IMR-90 (cell line): ENCODE measurements at regions not wholly inside any gene's neighbourhood (a gene's known extent, or its start where the extent isn't known, plus 50 kb on each side); places are given as distances from the start of the nearest gene placed in this dataset.

ENCODE experiments used
- ATAC-seq: fragments of 200-7000 bp; cut with Tn5 transposase; 2 replicates; pipeline ENCODE4 v1.9.1; 2020; ENCODE audit warnings: low read depth, mild to moderate bottlenecking, moderate library complexity
- BruUV-seq: library from RNA; stranded (reverse); fragments of 400-500 nt; replicated peaks from 2 replicates; lab custom pipeline; 2021; lab: Mats Ljungman, UMichigan
- CTCF ChIA-PET: fragments of 300-600 bp; formaldehyde crosslinking; extraction: SDS; loops from one replicate; lab custom pipeline; 2021; ENCODE audit warnings: antibody characterized with exemption; lab: Yijun Ruan, JAX
- POLR2A ChIA-PET: fragments of 300-600 bp; sonication (Branson Sonifier 250); formaldehyde crosslinking; loops from one replicate; lab custom pipeline; 2022; ENCODE audit warnings: antibody characterized with exemption; ENCODE audit not compliant: unreplicated experiment; lab: Charles Lee
- DNase-seq: peaks from one replicate; pipeline ENCODE4 v3.0.0; 2013
- H2AFZ ChIP-seq: replicated peaks from 2 replicates; pipeline ENCODE3; 2013; ENCODE audit warnings: low read length, mild to moderate bottlenecking; ENCODE audit not compliant: poor library complexity
- H2AK5ac ChIP-seq: 2 replicates; pipeline ENCODE4 v1.6.1; 2013; ENCODE audit warnings: low read depth, low read length, inconsistent platforms
- H2AK9ac ChIP-seq: replicated peaks from 2 replicates; pipeline ENCODE3; 2013; ENCODE audit warnings: mild to moderate bottlenecking, low read depth, low read length, moderate library complexity; ENCODE audit not compliant: poor library complexity
- H2BK120ac ChIP-seq: 2 replicates; pipeline ENCODE4 v1.6.1; 2013; ENCODE audit warnings: low read depth, low read length, inconsistent platforms
- H2BK15ac ChIP-seq: 3 replicates; pipeline ENCODE4 v1.6.1; 2013; ENCODE audit warnings: low read depth, low read length, inconsistent platforms
- H2BK20ac ChIP-seq: 2 replicates; pipeline ENCODE4 v1.6.1; 2013; ENCODE audit warnings: low read depth, mild to moderate bottlenecking, inconsistent platforms, low read length, moderate library complexity
- H2BK5ac ChIP-seq: 2 replicates; pipeline ENCODE4 v1.6.1; 2013; ENCODE audit warnings: mild to moderate bottlenecking, low read depth, low read length, inconsistent platforms; ENCODE audit not compliant: poor library complexity, severe bottlenecking
- H3K14ac ChIP-seq: replicated peaks from 2 replicates; pipeline ENCODE4 v1.6.1; 2013; ENCODE audit warnings: low read depth, low read length, inconsistent platforms
- H3K18ac ChIP-seq: 2 replicates; pipeline ENCODE4 v1.6.1; 2013; ENCODE audit warnings: low read depth, low read length, control low read depth
- H3K23ac ChIP-seq: 2 replicates; pipeline ENCODE4 v1.6.1; 2013; ENCODE audit warnings: low read depth, low read length, inconsistent platforms
- H3K27ac ChIP-seq: 2 replicates; pipeline ENCODE4 v1.5.1; 2013; ENCODE audit warnings: mild to moderate bottlenecking, control low read depth, low read length; ENCODE audit not compliant: insufficient read depth
- H3K27me3 ChIP-seq: 2 replicates; pipeline ENCODE4 v1.6.1; 2013; ENCODE audit warnings: low read length; ENCODE audit not compliant: control insufficient read depth, insufficient read depth
- H3K36me3 ChIP-seq: 2 replicates; pipeline ENCODE4 v1.6.1; 2013; ENCODE audit warnings: low read length, mixed read lengths; ENCODE audit not compliant: control insufficient read depth, insufficient read depth
- H3K4ac ChIP-seq: 2 replicates; pipeline ENCODE4 v1.6.1; 2013; ENCODE audit warnings: low read depth, low read length, inconsistent platforms
- H3K4me1 ChIP-seq: 2 replicates; pipeline ENCODE4 v1.6.1; 2013; ENCODE audit warnings: low read length, mixed read lengths; ENCODE audit not compliant: control insufficient read depth, insufficient read depth
- H3K4me2 ChIP-seq: 2 replicates; pipeline ENCODE4 v1.6.1; 2013; ENCODE audit warnings: low read depth, mild to moderate bottlenecking, control low read depth, low read length, moderate library complexity
- H3K4me3 ChIP-seq: 2 replicates; pipeline ENCODE4 v1.5.1; 2013; ENCODE audit warnings: low read depth, mild to moderate bottlenecking, control low read depth, low read length, moderate library complexity; ENCODE audit not compliant: insufficient read depth
- H3K56ac ChIP-seq: 2 replicates; pipeline ENCODE4 v1.6.1; 2013; ENCODE audit warnings: low read length, inconsistent platforms; ENCODE audit not compliant: insufficient read depth; ENCODE audit errors: extremely low read depth
- H3K79me1 ChIP-seq, 2 experiments: 2 replicates each; pipeline ENCODE4 v1.6.1; 2013; ENCODE audit warnings: low read length in 2 of 2, inconsistent platforms in 1 of 2, low read depth in 1 of 2
- H3K9ac ChIP-seq: 2 replicates; pipeline ENCODE4 v1.6.1; 2013; ENCODE audit warnings: low read depth, low read length, control low read depth
- H3K9me1 ChIP-seq: 2 replicates; pipeline ENCODE4 v1.6.1; 2013; ENCODE audit warnings: low read length, inconsistent platforms; ENCODE audit not compliant: insufficient read depth
- H3K9me3 ChIP-seq: 2 replicates; pipeline ENCODE4 v1.6.1; 2013; ENCODE audit warnings: low read length; ENCODE audit not compliant: control insufficient read depth, insufficient read depth
- H4K20me1 ChIP-seq: 2 replicates; pipeline ENCODE4 v1.6.1; 2013; ENCODE audit warnings: low read length, inconsistent platforms; ENCODE audit not compliant: insufficient read depth
- H4K5ac ChIP-seq: 2 replicates; pipeline ENCODE4 v1.6.1; 2013; ENCODE audit warnings: mild to moderate bottlenecking, low read depth, low read length, control low read depth
- H4K8ac ChIP-seq, 2 experiments: 2 replicates each; pipeline ENCODE4 v1.6.1; 2013; ENCODE audit warnings: low read depth in 2 of 2, low read length in 2 of 2, control low read depth in 1 of 2, inconsistent platforms in 1 of 2
- H4K91ac ChIP-seq: 2 replicates; pipeline ENCODE4 v1.6.1; 2013; ENCODE audit warnings: low read depth, low read length, inconsistent platforms; ENCODE audit not compliant: insufficient read depth
- CEBPB ChIP-seq: IDR thresholded peaks from 2 replicates; pipeline ENCODE4 v1.6.1; 2012; ENCODE audit warnings: low read depth, low read length, improper control_type of control experiment
- CTCF ChIP-seq: conservative IDR thresholded peaks from 2 replicates; pipeline ENCODE4 v1.5.1; 2012; ENCODE audit warnings: mild to moderate bottlenecking, low read depth, low read length, improper control_type of control experiment
- ELK1 ChIP-seq: fragments of 150-350 bp; IDR thresholded peaks from 2 replicates; pipeline ENCODE4 v1.6.1; 2016; ENCODE audit warnings: low read depth, mild to moderate bottlenecking, low read length, moderate library complexity, borderline replicate concordance
- FOS ChIP-seq: fragments of 150-350 bp; IDR thresholded peaks from 2 replicates; pipeline ENCODE4 v1.6.1; 2016; ENCODE audit warnings: low read depth, low read length
- MAZ ChIP-seq: IDR thresholded peaks from 2 replicates; pipeline ENCODE4 v1.6.1; 2012; ENCODE audit warnings: low read depth, mild to moderate bottlenecking, low read length, improper control_type of control experiment, moderate library complexity, borderline replicate concordance
- NFE2L2 ChIP-seq: fragments of 150-350 bp; IDR thresholded peaks from 2 replicates; pipeline ENCODE4 v1.6.1; 2016; ENCODE audit warnings: low read depth, mild to moderate bottlenecking, low read length
- RCOR1 ChIP-seq: IDR thresholded peaks from 2 replicates; pipeline ENCODE4 v1.6.1; 2012; ENCODE audit warnings: mild to moderate bottlenecking, low read length, improper control_type of control experiment; ENCODE audit not compliant: insufficient replicate concordance
- SMC3 ChIP-seq: fragments of 150-350 bp; IDR thresholded peaks from 2 replicates; pipeline ENCODE4 v1.6.1; 2016; ENCODE audit warnings: low read depth, mild to moderate bottlenecking, antibody characterized with exemption, low read length, moderate library complexity
- USF2 ChIP-seq: fragments of 150-350 bp; IDR thresholded peaks from 2 replicates; pipeline ENCODE4 v1.6.1; 2017; ENCODE audit warnings: mild to moderate bottlenecking, antibody characterized with exemption, low read length, low read depth
- WGBS, 2 experiments: methylation state at CpG; one replicate each; pipeline versions ENCODE4 v1.1.5 to v1.1.7; 2013; ENCODE audit warnings: missing lambda C conversion rate in 2 of 2; ENCODE audit not compliant: insufficient read length in 1 of 2; ENCODE audit errors: extremely low coverage in 2 of 2; 5-methylcytosine and 5-hydroxymethylcytosine counted together
- dilution Hi-C: fragments of 300-500 bp; cut with HindIII; formaldehyde crosslinking; loops from one replicate; pipeline ENCODE4 v1.14.3; 2018; ENCODE audit warnings: low sequenced_read_pairs; ENCODE audit not compliant: unreplicated experiment
- in situ Hi-C: fragments of 300-500 bp; cut with MboI; formaldehyde crosslinking; loops from 3 replicates; pipeline ENCODE4 v1.14.3; 2019; ENCODE audit warnings: low sequenced_read_pairs, inconsistent platforms, mixed read lengths
- intact Hi-C: fragments of 100-400 bp; cut with micrococcal nuclease; formaldehyde crosslinking; loops from 2 replicates; pipeline ENCODE4 v1.10.0; 2022

GRCh38 chr3:194243172-194243837 lies 107.4 kb downstream of the HES1 start:
- H3K4me2 ChIP-seq, result no peak overlapping the region
- no peaks in the 10 kb centered on the region for H3K4me1 ChIP-seq
- peaks cover 16% of the 10 kb centered on the region for H3K27me3 ChIP-seq
- ChIA-PET CTCF (no interaction called here), POLR2A (no interaction called here)
- no peak overlapping the region for H2BK120ac ChIP-seq
- no peaks in the 10 kb centered on the region for H3K79me1 ChIP-seq
- H3K9me3 ChIP-seq, result no peaks in the 10 kb centered on the region
- in situ Hi-C loops (no loop called here), intact Hi-C loops (no loop called here), dilution Hi-C loops (no loop called here)
- H3K9me1 ChIP-seq, result no peaks in the 10 kb centered on the region
- no peak overlapping the region for H3K27ac ChIP-seq
- H3K56ac ChIP-seq, result no peak overlapping the region
- no peak overlapping the region for H2BK15ac ChIP-seq
- no peak overlapping the region for H2AK5ac ChIP-seq
- H4K5ac ChIP-seq, result no peak overlapping the region
- H3K4ac ChIP-seq, result no peak overlapping the region
- no peak overlapping the region for H4K8ac ChIP-seq
- no TSS peak for BruUV-seq
- no peak overlapping the region for H2AFZ ChIP-seq
- no peaks in the 10 kb centered on the region for H3K36me3 ChIP-seq
- H4K91ac ChIP-seq, result no peak overlapping the region
- ATAC-seq (no peak), DNase-seq (no peak)
- H3K23ac ChIP-seq, result no peak overlapping the region
- no peak overlapping the region for H3K9ac ChIP-seq
- no peak overlapping the region for H2BK20ac ChIP-seq
- H2BK5ac ChIP-seq, result no peak overlapping the region
- H3K14ac ChIP-seq, result no peak overlapping the region
- WGBS, 2 experiments, result no CpG with 5 or more reads among the region's 4 CpGs
- no peaks in the 10 kb centered on the region for H4K20me1 ChIP-seq
- no peak overlapping the region for H3K4me3 ChIP-seq
- no peak for TF ChIP-seq CEBPB
- TF ChIP-seq FOS, result no peak
- TF ChIP-seq SMC3, result no peak
- TF ChIP-seq CTCF, result no peak
- TF ChIP-seq ELK1, result no peak
- no peak for TF ChIP-seq USF2
- no peak for TF ChIP-seq MAZ
- no peak for TF ChIP-seq RCOR1
- no peak for TF ChIP-seq NFE2L2
- no peak overlapping the region for H3K18ac ChIP-seq
- no peak overlapping the region for H2AK9ac ChIP-seq
